Large intestine (tissue), 3 donors: ENCODE measurements at regions not wholly inside any gene's neighbourhood (a gene's known extent, or its start where the extent isn't known, plus 50 kb on each side); places are given as distances from the start of the nearest gene placed in this dataset.
A peak's percentile ranks its signal among the peaks of the same experiment; 100 is the strongest.

ENCODE experiments used
- DNase-seq, 2 donors: peaks; one replicate each; pipeline versions ENCODE4 v3.0.0 to v3.0.0-alpha.2; 2013
- H3K27ac ChIP-seq: one replicate; pipeline ENCODE4 v1.5.1; 2013; ENCODE audit warnings: low read length
- H3K27me3 ChIP-seq: 2 replicates; pipeline ENCODE4 v1.6.1; 2013; ENCODE audit warnings: low read length; ENCODE audit not compliant: control insufficient read depth, insufficient read depth
- H3K36me3 ChIP-seq: 2 replicates; pipeline ENCODE4 v1.6.1; 2013; ENCODE audit warnings: low read length; ENCODE audit not compliant: control insufficient read depth, insufficient read depth
- H3K4me1 ChIP-seq: one replicate; pipeline ENCODE4 v1.6.1; 2013; ENCODE audit warnings: low read length; ENCODE audit not compliant: control insufficient read depth, insufficient read depth
- H3K4me3 ChIP-seq: one replicate; pipeline ENCODE4 v1.5.1; 2013; ENCODE audit warnings: low read length
- H3K9me3 ChIP-seq: one replicate; pipeline ENCODE4 v1.6.1; 2013; ENCODE audit warnings: mild to moderate bottlenecking, low read depth, low read length, moderate library complexity; ENCODE audit not compliant: control insufficient read depth
- WGBS: methylation state at CpG from one replicate; pipeline ENCODE4 v1.1.5; 2013; ENCODE audit warnings: low lambda C conversion rate; ENCODE audit not compliant: insufficient coverage; 5-methylcytosine and 5-hydroxymethylcytosine counted together

- no peak overlapping the region for H3K4me3 ChIP-seq
- H3K27me3 ChIP-seq, result no peaks in the 10 kb centered on the region
- no peaks in the 10 kb centered on the region for H3K36me3 ChIP-seq
- no peak overlapping the region for H3K27ac ChIP-seq
- 83% methylated on average over 3 of the region's 4 CpGs for WGBS
- H3K9me3 ChIP-seq, result peaks cover 2% of the 10 kb centered on the region
- DNase-seq, result no peak
- H3K4me1 ChIP-seq, result no peaks in the 10 kb centered on the region
Observed at GRCh38 chr12:89139390-89139789, 212.9 kb downstream of the DUSP6 start.

- Histone ChIP-seq H3K27me3 (no peaks in the 10 kb centered on the region), H3K9me3 (peaks cover 2% of the 10 kb centered on the region), H3K4me1 (no peaks in the 10 kb centered on the region), H3K27ac (no peak overlapping the region), H3K4me3 (no peak overlapping the region), H3K36me3 (no peaks in the 10 kb centered on the region)
- no peak for DNase-seq
Observed at GRCh38 chr12:89138048-89138852, 214.1 kb downstream of the DUSP6 start.

GRCh38 chr12:89135976-89136634 lies 216.2 kb downstream of the DUSP6 start:
- H3K4me3 ChIP-seq, result no peak overlapping the region
- no peak overlapping the region for H3K27ac ChIP-seq
- H3K27me3 ChIP-seq, result no peaks in the 10 kb centered on the region
- no peaks in the 10 kb centered on the region for H3K4me1 ChIP-seq
- H3K36me3 ChIP-seq, result no peaks in the 10 kb centered on the region
- H3K9me3 ChIP-seq, result no peaks in the 10 kb centered on the region
- no peak for DNase-seq

GRCh38 chr12:89134213-89134770 lies 218.0 kb downstream of the DUSP6 start:
- H3K4me1 ChIP-seq, result no peaks in the 10 kb centered on the region
- 40% methylated on average over 2 of the region's 3 CpGs for WGBS
- peak in 1 of 2 donors; percentile 20 for DNase-seq
- no peaks in the 10 kb centered on the region for H3K27me3 ChIP-seq
- H3K27ac ChIP-seq, result no peak overlapping the region
- no peaks in the 10 kb centered on the region for H3K36me3 ChIP-seq
- no peak overlapping the region for H3K4me3 ChIP-seq
- no peaks in the 10 kb centered on the region for H3K9me3 ChIP-seq

- Histone ChIP-seq H3K27ac (no peak overlapping the region), H3K36me3 (no peaks in the 10 kb centered on the region), H3K4me3 (no peak overlapping the region), H3K27me3 (no peaks in the 10 kb centered on the region), H3K9me3 (no peaks in the 10 kb centered on the region), H3K4me1 (no peaks in the 10 kb centered on the region)
- no peak for DNase-seq
- 100% methylated on average over 1 of the region's 3 CpGs for WGBS
Observed at GRCh38 chr12:89129167-89129870, 223.0 kb downstream of the DUSP6 start.

GRCh38 chr12:89126712-89127111 lies 225.6 kb downstream of the DUSP6 start:
- 66% methylated on average over 2 of the region's 3 CpGs for WGBS
- Histone ChIP-seq H3K9me3 (no peaks in the 10 kb centered on the region), H3K27ac (peak overlapping the region; percentile 22), H3K27me3 (no peaks in the 10 kb centered on the region), H3K4me3 (no peak overlapping the region), H3K4me1 (no peaks in the 10 kb centered on the region), H3K36me3 (no peaks in the 10 kb centered on the region)
- peak; percentile 32 to 38 for DNase-seq

GRCh38 chr12:89122852-89123251 lies 229.4 kb downstream of the DUSP6 start:
- no peak for DNase-seq
- H3K9me3 ChIP-seq, result no peaks in the 10 kb centered on the region
- no peaks in the 10 kb centered on the region for H3K36me3 ChIP-seq
- H3K27me3 ChIP-seq, result no peaks in the 10 kb centered on the region
- no peak overlapping the region for H3K27ac ChIP-seq
- no peaks in the 10 kb centered on the region for H3K4me1 ChIP-seq
- H3K4me3 ChIP-seq, result no peak overlapping the region
- no CpG with 5 or more reads among the region's 1 CpG for WGBS

- WGBS, result 20% methylated on average over 2 of the region's 2 CpGs
- Histone ChIP-seq H3K9me3 (no peaks in the 10 kb centered on the region), H3K27ac (no peak overlapping the region), H3K27me3 (no peaks in the 10 kb centered on the region), H3K36me3 (no peaks in the 10 kb centered on the region), H3K4me3 (no peak overlapping the region), H3K4me1 (no peaks in the 10 kb centered on the region)
- peak; percentile 5 to 39 for DNase-seq
Observed at GRCh38 chr12:89117448-89118034, 234.8 kb downstream of the DUSP6 start.

GRCh38 chr12:89111964-89112363 lies 240.3 kb downstream of the DUSP6 start:
- H3K4me1 ChIP-seq, result no peaks in the 10 kb centered on the region
- no peaks in the 10 kb centered on the region for H3K9me3 ChIP-seq
- no peaks in the 10 kb centered on the region for H3K27me3 ChIP-seq
- H3K36me3 ChIP-seq, result no peaks in the 10 kb centered on the region
- no CpG with 5 or more reads among the region's 2 CpGs for WGBS
- no peak overlapping the region for H3K4me3 ChIP-seq
- DNase-seq, result no peak
- H3K27ac ChIP-seq, result no peak overlapping the region

GRCh38 chr12:89108265-89108664 lies 244.0 kb downstream of the DUSP6 start:
- Histone ChIP-seq H3K4me1 (no peaks in the 10 kb centered on the region), H3K4me3 (no peak overlapping the region), H3K36me3 (no peaks in the 10 kb centered on the region), H3K27ac (no peak overlapping the region), H3K27me3 (no peaks in the 10 kb centered on the region), H3K9me3 (no peaks in the 10 kb centered on the region)
- DNase-seq, result no peak
- WGBS, result 100% methylated on average over 1 of the region's 2 CpGs
